DND-41 (cell line): ENCODE measurements at regions not wholly inside any gene's neighbourhood (a gene's known extent, or its start where the extent isn't known, plus 50 kb on each side); places are given as distances from the start of the nearest gene placed in this dataset.
A peak's percentile ranks its signal among the peaks of the same experiment; 100 is the strongest.

Experiments
- EZH2 ChIP-seq: IDR thresholded peaks from 3 replicates; pipeline ENCODE4 v1.6.1; 2012; ENCODE audit warnings: borderline replicate concordance, low read depth, mild to moderate bottlenecking, moderate library complexity, low read length, inconsistent platforms; ENCODE audit not compliant: severe bottlenecking
- TF ChIP-seq, protein P1 (sequence below): IDR thresholded peaks from 2 replicates; pipeline ENCODE4 v1.5.1; 2012; ENCODE audit warnings: borderline replicate concordance, low read length, moderate library complexity, mild to moderate bottlenecking; ENCODE audit not compliant: poor library complexity, severe bottlenecking; ENCODE audit errors: extremely low read depth

DNA sequence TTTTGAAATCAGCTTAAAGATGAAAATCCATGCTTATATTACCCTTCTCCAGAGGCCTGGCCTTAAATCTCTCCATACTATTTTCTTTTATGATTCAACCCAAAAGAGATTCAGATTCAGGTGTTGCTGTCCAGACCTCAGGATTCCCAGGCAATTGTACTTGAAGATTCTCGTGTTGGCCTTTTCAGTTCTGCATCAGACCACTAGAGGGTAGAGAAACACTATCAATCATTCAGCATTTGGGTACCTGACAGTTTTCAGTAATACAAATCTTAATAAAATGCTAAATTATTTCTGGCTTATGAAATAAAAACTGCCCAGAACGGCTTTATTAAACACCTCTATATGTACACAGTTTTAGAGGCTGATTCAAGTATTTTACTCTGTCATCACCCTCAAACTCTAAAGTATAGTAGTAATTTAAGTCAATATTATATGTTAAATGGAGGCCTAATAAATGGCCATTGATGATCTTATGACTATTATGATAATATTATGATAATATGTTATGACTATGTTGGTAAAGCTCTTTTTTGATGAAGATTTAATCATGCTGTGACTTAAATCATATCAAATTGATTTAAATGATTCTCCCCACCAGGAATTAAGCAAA lies 301.1 kb downstream of the DUSP6 start:
- TF ChIP-seq, protein P1, sequence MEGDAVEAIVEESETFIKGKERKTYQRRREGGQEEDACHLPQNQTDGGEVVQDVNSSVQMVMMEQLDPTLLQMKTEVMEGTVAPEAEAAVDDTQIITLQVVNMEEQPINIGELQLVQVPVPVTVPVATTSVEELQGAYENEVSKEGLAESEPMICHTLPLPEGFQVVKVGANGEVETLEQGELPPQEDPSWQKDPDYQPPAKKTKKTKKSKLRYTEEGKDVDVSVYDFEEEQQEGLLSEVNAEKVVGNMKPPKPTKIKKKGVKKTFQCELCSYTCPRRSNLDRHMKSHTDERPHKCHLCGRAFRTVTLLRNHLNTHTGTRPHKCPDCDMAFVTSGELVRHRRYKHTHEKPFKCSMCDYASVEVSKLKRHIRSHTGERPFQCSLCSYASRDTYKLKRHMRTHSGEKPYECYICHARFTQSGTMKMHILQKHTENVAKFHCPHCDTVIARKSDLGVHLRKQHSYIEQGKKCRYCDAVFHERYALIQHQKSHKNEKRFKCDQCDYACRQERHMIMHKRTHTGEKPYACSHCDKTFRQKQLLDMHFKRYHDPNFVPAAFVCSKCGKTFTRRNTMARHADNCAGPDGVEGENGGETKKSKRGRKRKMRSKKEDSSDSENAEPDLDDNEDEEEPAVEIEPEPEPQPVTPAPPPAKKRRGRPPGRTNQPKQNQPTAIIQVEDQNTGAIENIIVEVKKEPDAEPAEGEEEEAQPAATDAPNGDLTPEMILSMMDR: peak; percentile 96
- no peak for TF ChIP-seq EZH2
